ENCODE measurements at regions not wholly inside any gene's neighbourhood (a gene's known extent, or its start where the extent isn't known, plus 50 kb on each side); places are given as distances from the start of the nearest gene placed in this dataset.
A peak's percentile ranks its signal among the peaks of the same experiment; 100 is the strongest.

GRCh38 chr2:234623521-234623991 lies 126.7 kb upstream of the ARL4C start:
- H3K4me1 ChIP-seq = no peaks in the 10 kb centered on the region
- TF ChIP-seq, protein P1, sequence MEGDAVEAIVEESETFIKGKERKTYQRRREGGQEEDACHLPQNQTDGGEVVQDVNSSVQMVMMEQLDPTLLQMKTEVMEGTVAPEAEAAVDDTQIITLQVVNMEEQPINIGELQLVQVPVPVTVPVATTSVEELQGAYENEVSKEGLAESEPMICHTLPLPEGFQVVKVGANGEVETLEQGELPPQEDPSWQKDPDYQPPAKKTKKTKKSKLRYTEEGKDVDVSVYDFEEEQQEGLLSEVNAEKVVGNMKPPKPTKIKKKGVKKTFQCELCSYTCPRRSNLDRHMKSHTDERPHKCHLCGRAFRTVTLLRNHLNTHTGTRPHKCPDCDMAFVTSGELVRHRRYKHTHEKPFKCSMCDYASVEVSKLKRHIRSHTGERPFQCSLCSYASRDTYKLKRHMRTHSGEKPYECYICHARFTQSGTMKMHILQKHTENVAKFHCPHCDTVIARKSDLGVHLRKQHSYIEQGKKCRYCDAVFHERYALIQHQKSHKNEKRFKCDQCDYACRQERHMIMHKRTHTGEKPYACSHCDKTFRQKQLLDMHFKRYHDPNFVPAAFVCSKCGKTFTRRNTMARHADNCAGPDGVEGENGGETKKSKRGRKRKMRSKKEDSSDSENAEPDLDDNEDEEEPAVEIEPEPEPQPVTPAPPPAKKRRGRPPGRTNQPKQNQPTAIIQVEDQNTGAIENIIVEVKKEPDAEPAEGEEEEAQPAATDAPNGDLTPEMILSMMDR (IDR thresholded peaks at IDR 0.05) = no peak
- peak in 1 of 2 donors; percentile 34 for TF ChIP-seq EP300 (IDR thresholded peaks at IDR 0.05)
- H3K4me3 ChIP-seq = no peak overlapping the region
- H3K27me3 ChIP-seq = no peaks in the 10 kb centered on the region
- DNase-seq (ENCODE audit: low spot score in 2 of 2) = no peak
- 72 to 73% methylated on average over 5 of the region's 5 CpGs for WGBS, 2 donors
- H3K27ac ChIP-seq = no peak overlapping the region
- H3K9me3 ChIP-seq = no peaks in the 10 kb centered on the region
- no peaks in the 10 kb centered on the region for H3K36me3 ChIP-seq

- H3K4me1 ChIP-seq = no peaks in the 10 kb centered on the region
- no peak overlapping the region for H3K4me3 ChIP-seq
- DNase-seq (ENCODE audit: low spot score in 2 of 2) = no peak
- H3K27me3 ChIP-seq = no peaks in the 10 kb centered on the region
- 65 to 80% methylated on average over 5 of the region's 5 CpGs for WGBS, 2 donors
- H3K27ac ChIP-seq = no peak overlapping the region
- H3K36me3 ChIP-seq = no peaks in the 10 kb centered on the region
- no peak for TF ChIP-seq POLR2A (IDR thresholded peaks at IDR 0.05)
- no peak for TF ChIP-seq EP300 (IDR thresholded peaks at IDR 0.05)
- TF ChIP-seq, protein P1 (IDR thresholded peaks at IDR 0.05) = no peak
- H3K9me3 ChIP-seq = no peaks in the 10 kb centered on the region
These were observed 124.2 kb upstream of the ARL4C start for GRCh38 chr2:234621120-234621519.

DNA sequence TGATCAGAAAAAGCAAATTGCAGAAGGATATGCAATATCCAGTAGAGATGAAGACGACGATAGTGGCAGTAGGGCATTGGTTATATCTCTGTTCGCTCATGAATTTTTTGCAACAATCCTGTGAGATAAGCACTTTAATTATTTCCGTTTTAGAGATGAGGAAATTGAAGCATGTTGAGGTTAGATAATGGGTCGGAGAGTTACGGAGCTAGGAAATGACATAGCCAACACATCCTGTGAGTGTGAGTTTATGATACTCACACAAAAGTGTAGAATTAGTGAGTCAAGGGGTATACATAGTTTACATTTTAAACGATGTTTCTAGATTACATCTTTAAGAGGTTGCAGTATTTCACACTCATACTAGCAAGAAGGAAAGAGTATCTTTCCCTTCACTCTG lies 123.1 kb upstream of the ARL4C start:
- 63 to 81% methylated on average over 7 of the region's 7 CpGs for WGBS, 2 donors
- TF ChIP-seq, protein P1 (IDR thresholded peaks at IDR 0.05) = no peak
- Histone ChIP-seq H3K36me3 (no peaks in the 10 kb centered on the region), H3K27me3 (no peaks in the 10 kb centered on the region), H3K9me3 (no peaks in the 10 kb centered on the region), H3K4me1 (no peaks in the 10 kb centered on the region), H3K4me3 (no peak overlapping the region), H3K27ac (no peak overlapping the region)
- DNase-seq (ENCODE audit: low spot score in 2 of 2) = no peak

- Histone ChIP-seq H3K4me3 (no peak overlapping the region), H3K27ac (no peak overlapping the region), H3K4me1 (no peaks in the 10 kb centered on the region), H3K36me3 (no peaks in the 10 kb centered on the region), H3K9me3 (peaks cover 0 to 11% (median 0%) of the 10 kb centered on the region in 4 donors), H3K27me3 (no peaks in the 10 kb centered on the region)
- TF ChIP-seq POLR2A (IDR thresholded peaks at IDR 0.05) (no peak), EP300 (IDR thresholded peaks at IDR 0.05) (no peak)
- TF ChIP-seq, protein P1 (IDR thresholded peaks at IDR 0.05) = no peak
- DNase-seq (ENCODE audit: low spot score in 2 of 2) = no peak
- WGBS, 2 donors = 60 to 64% methylated on average over 6 of the region's 6 CpGs
These were observed 118.9 kb upstream of the ARL4C start for GRCh38 chr2:234615643-234616356.

DNA sequence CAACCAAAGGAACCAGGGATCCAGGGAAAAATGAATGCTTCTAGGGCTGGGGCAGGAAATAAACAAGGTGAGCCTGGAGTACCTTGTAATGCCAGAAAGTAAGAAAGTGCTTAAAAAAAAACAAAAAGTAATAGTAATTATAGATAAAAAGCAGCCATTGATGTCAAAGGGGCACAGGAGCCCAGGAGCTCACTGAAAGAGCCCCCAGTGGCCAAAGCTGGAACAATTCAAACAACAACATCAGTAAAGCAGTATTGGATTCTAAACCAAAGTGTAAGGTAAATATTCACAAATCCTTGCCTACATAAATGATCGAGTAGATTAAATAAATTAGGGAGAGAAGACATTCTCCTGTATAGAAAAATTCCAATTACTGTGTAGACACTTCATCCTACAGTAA lies 114.3 kb upstream of the ARL4C start:
- 63 to 77% methylated on average over 1 of the region's 1 CpG for WGBS, 2 donors
- no peaks in the 10 kb centered on the region for H3K36me3 ChIP-seq
- no peak overlapping the region for H3K4me3 ChIP-seq
- DNase-seq (ENCODE audit: low spot score in 2 of 2) = no peak
- TF ChIP-seq, protein P1 (IDR thresholded peaks at IDR 0.05) = peak in 1 of 5 experiments; percentile 7
- TF ChIP-seq POLR2A (IDR thresholded peaks at IDR 0.05) = no peak
- peaks cover 0 to 11% (median 0%) of the 10 kb centered on the region in 4 donors for H3K9me3 ChIP-seq
- no peaks in the 10 kb centered on the region for H3K4me1 ChIP-seq
- no peaks in the 10 kb centered on the region for H3K27me3 ChIP-seq
- no peak overlapping the region for H3K27ac ChIP-seq

Measured in tibial nerve (tissue), 4 donors.